Activated naive CD8-positive, alpha-beta T cell treated with anti-CD3 and anti-CD28 coated beads, Interleukin-2, amount 50 U/mL, for 24 hours (primary cell): ENCODE measurements at regions not wholly inside any gene's neighbourhood (a gene's known extent, or its start where the extent isn't known, plus 50 kb on each side); places are given as distances from the start of the nearest gene placed in this dataset.

Experiments
- ATAC-seq: fragments of 150-1000 bp; cut with Tn5 transposase; one replicate; pipeline ENCODE4 v1.10.0; 2021
- DNase-seq: peaks from one replicate; pipeline ENCODE4 v3.0.0; 2021
- H3K27ac Mint-ChIP-seq: one replicate; pipeline ENCODE4 v1.8.0; 2021; ENCODE audit warnings: mild to moderate bottlenecking, mixed read lengths
- H3K27me3 Mint-ChIP-seq: one replicate; pipeline ENCODE4 v1.8.0; 2021; ENCODE audit warnings: mixed read lengths
- H3K36me3 Mint-ChIP-seq: one replicate; pipeline ENCODE4 v1.8.0; 2021; ENCODE audit warnings: low read depth, mixed read lengths
- H3K4me1 Mint-ChIP-seq: one replicate; pipeline ENCODE4 v1.8.0; 2021; ENCODE audit warnings: mixed read lengths
- H3K4me3 Mint-ChIP-seq: one replicate; pipeline ENCODE4 v1.8.0; 2021; ENCODE audit warnings: mild to moderate bottlenecking, moderate library complexity, mixed read lengths
- H3K9me3 Mint-ChIP-seq: one replicate; pipeline ENCODE4 v1.8.0; 2021; ENCODE audit warnings: mixed read lengths

DNA sequence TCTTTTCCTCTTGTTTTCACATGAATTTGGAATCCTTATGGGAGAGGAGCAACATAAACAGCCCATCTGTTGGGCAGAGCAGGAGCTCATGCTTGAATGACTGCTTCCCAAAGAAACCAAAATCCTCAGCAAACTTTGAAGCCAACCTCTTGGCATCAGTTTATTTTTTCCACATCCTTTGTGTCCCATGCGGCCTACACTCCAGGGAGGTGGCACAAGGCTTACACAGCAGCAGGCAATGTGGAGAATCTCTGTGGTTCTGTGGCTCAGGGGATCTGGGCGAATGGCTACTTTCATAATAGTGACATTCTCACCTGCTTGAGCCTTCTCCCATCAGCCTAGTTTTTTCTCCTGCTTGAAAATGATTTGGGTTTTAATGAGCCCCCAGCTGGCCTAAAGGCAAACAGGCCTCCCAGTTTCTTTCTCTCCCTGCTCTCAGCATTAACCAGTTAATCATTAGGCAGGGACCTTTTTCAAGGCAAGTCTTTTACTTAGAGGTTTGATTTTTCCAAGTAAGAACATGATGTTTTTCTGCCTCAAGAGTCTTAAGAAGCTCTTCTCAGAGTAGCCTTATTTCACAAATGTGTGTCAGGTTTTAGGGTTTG is 370.3 kb downstream of the ARHGEF28 start:
- peaks cover 8% of the 10 kb centered on the region for H3K9me3 Mint-ChIP-seq
- H3K36me3 Mint-ChIP-seq, result no peaks in the 10 kb centered on the region
- H3K27me3 Mint-ChIP-seq, result peaks cover 2% of the 10 kb centered on the region
- no peaks in the 10 kb centered on the region for H3K4me1 Mint-ChIP-seq
- ATAC-seq (no peak), DNase-seq (no peak)
- H3K27ac Mint-ChIP-seq, result no peak overlapping the region
- H3K4me3 Mint-ChIP-seq, result no peak overlapping the region

DNA sequence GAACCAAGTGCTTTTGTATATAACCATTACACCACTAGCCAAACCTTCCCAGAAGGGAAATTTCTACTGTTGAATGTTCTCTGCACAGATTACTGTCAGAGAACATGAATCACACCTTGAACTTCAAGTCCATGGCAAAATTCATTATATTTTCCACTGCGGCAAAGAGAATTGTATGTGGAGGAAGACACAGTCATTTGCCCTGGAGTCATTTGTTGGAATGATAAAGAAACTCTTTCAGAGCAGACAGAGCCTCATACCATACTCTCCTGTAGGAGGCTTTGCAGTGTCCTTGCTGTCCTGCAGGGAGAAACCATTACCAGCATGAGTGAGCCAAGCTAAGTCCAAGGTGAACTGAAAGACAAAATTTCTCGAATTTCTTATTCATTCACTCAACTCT is 369.0 kb downstream of the ARHGEF28 start:
- Mint-ChIP-seq H3K4me1 (no peaks in the 10 kb centered on the region), H3K27me3 (peaks cover 2% of the 10 kb centered on the region), H3K36me3 (no peaks in the 10 kb centered on the region), H3K4me3 (no peak overlapping the region), H3K9me3 (peaks cover 8% of the 10 kb centered on the region), H3K27ac (no peak overlapping the region)
- no peak for DNase-seq
- ATAC-seq, result no peak
